GM21825 (cell line): ENCODE measurements at regions not wholly inside any gene's neighbourhood (a gene's known extent, or its start where the extent isn't known, plus 50 kb on each side); places are given as distances from the start of the nearest gene placed in this dataset.
"Not testable (repeated sequence)": the region's sequence is repeated elsewhere in the genome, so short reads cannot be mapped to it uniquely, and the experiment has no call there.

ENCODE experiments used
- ATAC-seq: cut with Tn5 transposase; IDR thresholded peaks from one replicate; pipeline ENCODE4 v1.9.1; 2021; ENCODE audit warnings: mild to moderate bottlenecking, moderate library complexity; ENCODE audit not compliant: unreplicated experiment

- ATAC-seq: not testable (repeated sequence)
Measured at GRCh38 chr9:65454666-65455065, 169.7 kb upstream of the FOXD4L5 start.

DNA sequence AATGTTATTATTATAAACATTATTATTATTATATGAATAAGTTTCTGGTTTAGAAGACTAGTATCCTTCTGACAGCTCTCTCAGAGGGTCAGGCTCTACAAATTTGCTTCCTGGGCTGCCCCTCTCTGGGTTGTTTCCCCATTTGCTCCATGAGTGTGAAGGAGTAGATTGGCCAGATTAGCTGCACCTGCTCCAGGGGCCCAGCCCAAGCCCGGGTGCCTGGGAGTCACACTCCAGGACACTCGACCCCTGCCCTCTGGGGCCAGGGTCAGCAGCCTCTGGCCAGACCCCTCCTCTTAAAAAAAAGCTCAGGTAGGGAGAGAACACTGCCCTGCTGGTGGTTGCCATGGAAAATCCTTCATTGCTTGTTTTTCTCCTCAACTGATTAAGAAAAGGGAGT is 169.0 kb upstream of the FOXD4L5 start:
- not testable (repeated sequence) for ATAC-seq

DNA sequence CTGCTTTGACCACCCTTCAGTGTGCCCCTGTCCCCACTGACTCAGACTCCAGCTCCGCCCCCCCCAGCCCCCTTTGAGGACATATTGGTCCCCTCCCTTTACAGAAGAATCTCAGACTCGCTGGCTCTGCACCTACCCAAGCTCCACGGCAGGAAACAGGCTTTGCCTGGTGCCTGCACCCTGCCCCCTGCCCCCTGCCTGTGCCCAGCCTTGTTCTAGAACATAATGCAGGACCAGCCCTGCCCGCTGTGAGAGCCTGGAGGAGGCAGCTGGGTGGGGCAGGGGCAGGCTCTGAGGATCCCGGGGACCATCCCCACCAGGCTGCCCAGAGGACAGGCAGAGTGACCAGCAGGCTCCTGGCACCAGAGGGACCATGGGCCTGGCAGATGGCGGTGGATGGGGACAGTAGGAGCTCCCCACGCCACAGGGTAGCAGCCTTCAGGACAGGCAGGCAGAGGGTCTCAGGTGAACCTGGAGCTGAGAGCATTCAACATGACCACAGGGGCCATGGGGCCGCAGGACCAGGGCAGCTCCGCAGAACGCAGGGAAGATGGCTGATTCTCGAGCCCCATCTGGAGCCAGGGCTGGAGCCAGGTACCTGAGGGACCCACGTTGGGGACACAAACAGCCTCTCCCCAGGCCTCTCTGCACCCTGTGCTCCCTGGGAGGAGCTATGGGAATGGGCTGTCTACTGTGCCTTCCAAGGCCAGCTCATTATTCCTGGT is 165.0 kb upstream of the FOXD4L5 start:
- not testable (repeated sequence) for ATAC-seq

GRCh38 chr9:65449423-65449822 is 164.4 kb upstream of the FOXD4L5 start:
- no peak for ATAC-seq

DNA sequence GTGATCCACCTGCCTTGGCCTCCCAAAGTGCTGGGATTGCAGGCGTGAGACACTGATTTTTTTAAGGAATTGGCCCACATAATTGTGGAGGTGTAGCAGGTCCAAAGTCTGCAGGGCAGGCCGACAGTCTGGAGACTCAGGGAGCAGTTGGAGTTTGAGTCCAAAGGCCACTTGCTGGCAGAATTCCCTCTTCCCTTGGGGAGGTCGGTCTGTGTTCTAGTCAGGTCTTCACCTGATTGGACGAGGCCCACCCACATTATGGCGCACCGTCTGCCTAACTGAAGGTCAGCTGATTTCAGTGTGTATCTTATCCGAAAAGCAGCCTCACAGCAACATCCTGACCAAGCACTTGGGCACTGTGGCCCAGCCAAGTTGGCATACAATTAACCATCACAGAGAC is 162.1 kb upstream of the FOXD4L5 start:
- ATAC-seq: not testable (repeated sequence)

- ATAC-seq: not testable (repeated sequence)
Measured at GRCh38 chr9:65445991-65446390, 161.0 kb upstream of the FOXD4L5 start.

- no peak for ATAC-seq
Measured at GRCh38 chr9:65444943-65445342, 159.9 kb upstream of the FOXD4L5 start.

GRCh38 chr9:65442116-65442515 is 157.1 kb upstream of the FOXD4L5 start:
- not testable (repeated sequence) for ATAC-seq

DNA sequence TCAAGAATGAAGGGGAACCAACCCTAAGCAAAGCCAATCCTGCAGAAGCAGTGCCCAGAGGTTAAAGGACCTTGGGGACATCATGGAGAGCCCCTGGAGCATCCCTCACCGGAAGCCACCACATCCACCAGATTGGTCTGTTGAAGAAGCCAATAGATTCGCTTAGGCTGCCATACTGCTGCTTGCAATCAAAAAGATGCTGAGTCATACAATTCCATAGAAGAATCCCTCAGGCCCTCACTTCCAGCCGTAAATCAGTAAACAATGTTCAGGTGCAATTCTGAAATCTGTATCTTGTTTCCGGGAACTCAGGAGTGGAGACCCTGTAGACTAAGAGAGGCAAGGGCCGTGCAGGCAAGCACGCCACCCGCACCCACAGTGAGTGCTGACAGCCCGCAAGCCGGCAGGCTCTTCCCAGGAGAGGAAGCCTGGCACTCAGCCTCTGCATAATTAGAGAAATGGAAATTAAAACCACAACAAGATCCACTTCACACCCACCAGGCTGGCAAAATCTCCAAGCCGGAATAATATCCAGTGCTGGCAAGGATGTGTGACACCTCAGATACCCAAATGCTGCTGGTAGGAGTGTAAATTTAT is 156.4 kb upstream of the FOXD4L5 start:
- ATAC-seq: not testable (repeated sequence)

- no peak for ATAC-seq
Measured at GRCh38 chr9:65437724-65438123, 152.7 kb upstream of the FOXD4L5 start.

GRCh38 chr9:65435464-65435863 is 150.5 kb upstream of the FOXD4L5 start:
- no peak for ATAC-seq

DNA sequence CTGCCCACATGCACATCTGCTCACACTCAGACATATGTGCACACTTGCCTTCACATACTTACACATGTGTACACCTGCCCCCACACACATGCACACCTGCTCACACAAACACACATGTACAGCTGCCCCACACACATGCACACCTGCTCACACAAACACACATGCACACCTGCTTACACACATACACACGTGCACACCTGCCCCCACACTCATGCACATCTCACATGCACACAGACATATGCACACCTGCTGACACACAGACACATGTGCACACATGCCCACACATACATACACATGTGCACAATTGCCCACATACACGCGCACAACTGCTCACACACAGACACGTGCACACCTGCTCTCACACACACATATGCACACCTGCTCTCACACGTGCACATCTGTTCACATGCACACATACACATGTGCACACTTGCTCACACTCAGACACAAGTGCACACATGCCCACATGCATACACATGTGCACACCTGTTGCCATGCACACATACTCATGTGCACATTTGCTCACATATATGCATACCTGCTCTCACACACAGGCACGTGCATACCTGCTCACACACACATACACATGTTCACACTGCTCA is 147.8 kb upstream of the FOXD4L5 start:
- no peak for ATAC-seq

DNA sequence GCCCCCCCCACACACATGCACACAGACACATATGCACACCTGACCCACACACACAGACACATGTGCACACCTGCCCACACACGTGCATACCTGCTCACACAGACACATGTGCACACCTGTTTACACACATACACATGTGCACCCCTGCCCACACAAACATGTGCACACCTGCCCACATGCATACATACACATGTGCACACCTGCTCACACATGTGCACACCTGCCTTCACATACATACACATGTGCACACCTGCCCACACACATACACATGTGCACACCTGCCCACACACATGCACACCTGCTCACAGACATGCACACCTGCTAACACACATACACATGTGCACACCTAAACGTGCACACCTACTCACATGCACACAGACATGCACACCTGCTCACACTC is 147.0 kb upstream of the FOXD4L5 start:
- ATAC-seq: no peak

GRCh38 chr9:65430221-65430620 is 145.2 kb upstream of the FOXD4L5 start:
- ATAC-seq: no peak

GRCh38 chr9:65427361-65427760 is 142.4 kb upstream of the FOXD4L5 start:
- not testable (repeated sequence) for ATAC-seq

DNA sequence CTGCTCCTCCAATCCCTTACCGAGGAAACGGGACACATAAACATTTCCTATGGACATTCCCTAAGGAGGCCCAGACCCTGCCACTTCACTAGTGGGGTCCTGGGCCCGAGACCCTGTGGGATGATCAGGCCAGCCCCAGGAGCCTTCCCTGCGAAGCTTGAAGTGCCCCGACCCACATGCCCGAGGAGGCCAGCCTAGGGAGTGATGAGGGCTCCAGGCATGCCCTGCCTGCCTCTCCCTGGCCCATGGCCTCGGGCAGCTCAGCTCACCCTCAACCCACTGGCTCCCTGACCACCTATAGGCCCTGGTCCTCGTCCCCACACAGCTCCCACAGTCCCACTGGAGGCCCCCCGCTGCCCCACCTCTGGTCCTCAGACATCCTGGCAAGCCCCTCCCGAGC is 141.8 kb upstream of the FOXD4L5 start:
- not testable (repeated sequence) for ATAC-seq

GRCh38 chr9:65426231-65426630 is 141.2 kb upstream of the FOXD4L5 start:
- no peak for ATAC-seq

- ATAC-seq: not testable (repeated sequence)
Measured at GRCh38 chr9:65425183-65425582, 140.2 kb upstream of the FOXD4L5 start.

DNA sequence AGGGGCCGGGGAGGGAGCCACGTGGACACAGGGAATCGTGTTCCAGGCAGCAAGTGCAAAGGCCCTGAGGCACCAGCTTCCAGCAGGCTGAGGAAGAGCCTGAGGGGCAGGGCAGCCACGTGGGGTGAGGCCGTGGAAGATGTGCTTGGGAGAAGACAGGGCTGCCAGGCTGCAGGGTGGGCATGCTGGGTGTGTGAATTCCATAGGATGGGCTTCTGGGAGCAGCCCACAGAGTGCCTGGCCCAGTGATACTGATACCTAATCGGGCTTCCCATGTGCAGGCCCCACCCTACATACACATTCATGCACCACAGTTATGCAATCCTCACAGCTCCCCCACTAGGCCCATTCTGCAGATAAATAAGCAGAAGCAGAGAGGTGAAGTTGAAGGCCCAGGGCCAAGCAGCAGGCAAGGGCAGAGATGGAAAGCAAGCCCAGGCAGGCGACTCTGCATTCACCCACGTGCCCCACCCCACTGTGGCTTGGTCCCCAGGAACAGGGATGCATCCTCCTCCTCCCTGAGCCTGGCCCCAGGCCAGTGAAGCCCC is 139.5 kb upstream of the FOXD4L5 start:
- ATAC-seq: not testable (repeated sequence)

DNA sequence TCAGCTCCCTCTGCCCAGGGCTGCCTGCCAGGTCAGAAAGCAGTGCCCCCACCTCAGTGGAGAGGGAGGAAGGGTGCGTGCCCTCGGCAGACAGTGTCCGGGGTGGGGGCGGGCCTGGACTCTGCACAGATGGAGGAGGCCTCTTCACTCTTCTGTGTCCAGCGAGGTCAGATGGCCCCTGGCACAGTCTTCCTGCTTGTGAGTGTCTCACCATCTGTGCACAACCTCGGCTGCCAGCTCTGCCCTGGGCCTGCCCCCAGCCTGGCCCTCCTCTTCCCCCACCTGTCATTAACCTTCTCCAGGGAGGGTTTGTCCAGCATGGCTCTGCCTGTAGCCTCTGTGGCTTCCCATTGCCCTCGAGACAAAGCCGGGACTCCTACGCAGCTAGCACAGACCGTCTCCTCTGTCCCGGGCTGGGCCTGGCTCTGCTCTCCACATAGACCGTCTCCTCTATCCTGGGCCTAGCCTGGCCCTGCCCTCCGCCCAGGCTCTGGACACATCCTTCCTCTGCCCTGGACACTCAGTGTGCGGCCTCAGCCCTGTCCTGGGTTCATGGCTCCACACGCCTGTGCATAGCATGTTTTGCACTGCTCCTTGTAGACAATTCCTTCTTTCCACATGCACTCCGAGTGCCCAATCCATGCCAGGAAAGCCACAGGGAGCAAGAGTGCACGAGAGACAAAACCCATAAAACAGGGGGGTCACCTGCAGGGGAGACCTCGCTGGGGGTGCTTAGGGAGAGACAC is 138.9 kb upstream of the FOXD4L5 start:
- not testable (repeated sequence) for ATAC-seq
